ENCODE measurements at regions not wholly inside any gene's neighbourhood (a gene's known extent, or its start where the extent isn't known, plus 50 kb on each side); places are given as distances from the start of the nearest gene placed in this dataset.

GRCh38 chr3:8147711-8148110, 353.9 kb upstream of the LMCD1 start:
- POLR2A ChIA-PET: no interaction called here
- dilution Hi-C loops (cut with MboI; ENCODE audit: extremely low pct_ligation_motif_present, low sequenced_read_pairs): no loop called here
- TF ChIP-seq GATA2 (IDR thresholded peaks at IDR 0.05; ENCODE audit: insufficient read depth, insufficient read length, low read depth, low read length): no peak
- no peak for TF ChIP-seq POLR2AphosphoS5 (IDR thresholded peaks at IDR 0.05; ENCODE audit: insufficient read depth, low read depth, low read length)
- TF ChIP-seq MYC (IDR thresholded peaks at IDR 0.05; ENCODE audit: low read depth, low read length): no peak
- TF ChIP-seq MAX (IDR thresholded peaks at IDR 0.05; ENCODE audit: insufficient read depth, insufficient read length): no peak
- no peak for TF ChIP-seq POLR2A (IDR thresholded peaks at IDR 0.05; ENCODE audit: low read depth, low read length)
- TF ChIP-seq FOS (IDR thresholded peaks at IDR 0.05; ENCODE audit: borderline replicate concordance, insufficient read depth, low read length): no peak
- no peak for TF ChIP-seq JUN (IDR thresholded peaks at IDR 0.05; ENCODE audit: borderline replicate concordance, insufficient read depth, insufficient read length, low read depth)
- TF ChIP-seq, protein P1, sequence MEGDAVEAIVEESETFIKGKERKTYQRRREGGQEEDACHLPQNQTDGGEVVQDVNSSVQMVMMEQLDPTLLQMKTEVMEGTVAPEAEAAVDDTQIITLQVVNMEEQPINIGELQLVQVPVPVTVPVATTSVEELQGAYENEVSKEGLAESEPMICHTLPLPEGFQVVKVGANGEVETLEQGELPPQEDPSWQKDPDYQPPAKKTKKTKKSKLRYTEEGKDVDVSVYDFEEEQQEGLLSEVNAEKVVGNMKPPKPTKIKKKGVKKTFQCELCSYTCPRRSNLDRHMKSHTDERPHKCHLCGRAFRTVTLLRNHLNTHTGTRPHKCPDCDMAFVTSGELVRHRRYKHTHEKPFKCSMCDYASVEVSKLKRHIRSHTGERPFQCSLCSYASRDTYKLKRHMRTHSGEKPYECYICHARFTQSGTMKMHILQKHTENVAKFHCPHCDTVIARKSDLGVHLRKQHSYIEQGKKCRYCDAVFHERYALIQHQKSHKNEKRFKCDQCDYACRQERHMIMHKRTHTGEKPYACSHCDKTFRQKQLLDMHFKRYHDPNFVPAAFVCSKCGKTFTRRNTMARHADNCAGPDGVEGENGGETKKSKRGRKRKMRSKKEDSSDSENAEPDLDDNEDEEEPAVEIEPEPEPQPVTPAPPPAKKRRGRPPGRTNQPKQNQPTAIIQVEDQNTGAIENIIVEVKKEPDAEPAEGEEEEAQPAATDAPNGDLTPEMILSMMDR (IDR thresholded peaks at IDR 0.05; ENCODE audit: extremely low read depth in 1 of 2, insufficient read depth in 1 of 2, low read depth in 1 of 2, low read length in 2 of 2): no peak
- TF ChIP-seq EZH2 (IDR thresholded peaks at IDR 0.05; ENCODE audit: borderline replicate concordance, low read depth, low read length, severe bottlenecking): no peak

More at GRCh38 chr3:8147711-8148110, 353.9 kb upstream of the LMCD1 start:
- H3K79me2 ChIP-seq (ENCODE audit: control insufficient read depth, insufficient read depth, low read length): no peaks in the 10 kb centered on the region
- no peaks in the 10 kb centered on the region for H3K9me3 ChIP-seq (replicated peaks; ENCODE audit: control insufficient read depth, insufficient read depth, low read length)
- no peak overlapping the region for H3K9ac ChIP-seq (replicated peaks; ENCODE audit: extremely low read depth, insufficient read depth, low read length)
- BruUV-seq (replicated peaks): no TSS peak
- no peak overlapping the region for H2AFZ ChIP-seq (ENCODE audit: low read depth, low read length)
- CTCF ChIA-PET: interaction anchor here (1.9 kb wide), 1 partner anchor 10 kb away, joined by 5 read pairs; no protein-coding TSS in a partner anchor
- no peaks in the 10 kb centered on the region for H3K36me3 ChIP-seq (ENCODE audit: control insufficient read depth in 2 of 2, extremely low read depth in 1 of 2, insufficient read depth in 2 of 2, low read length in 2 of 2)
- no peaks in the 10 kb centered on the region for H3K27me3 ChIP-seq (ENCODE audit: control insufficient read depth in 2 of 2, insufficient read depth in 2 of 2, low read length in 2 of 2)
- H4K20me1 ChIP-seq (replicated peaks; ENCODE audit: control insufficient read depth, extremely low read depth, insufficient read depth, low read length): no peaks in the 10 kb centered on the region
- intact Hi-C loops (cut with micrococcal nuclease): no loop called here
- no peak overlapping the region for H3K4me3 ChIP-seq (replicated peaks in 1 of 3; ENCODE audit: insufficient read depth in 1 of 3, low read depth in 1 of 3, low read length in 3 of 3)
- FAIRE-seq: no peak
- no peak overlapping the region for H3K27ac ChIP-seq (ENCODE audit: insufficient read depth, low read depth, low read length)
- no peak for DNase-seq (ENCODE audit: low read depth, low spot score)
- no peaks in the 10 kb centered on the region for H3K9me1 ChIP-seq (replicated peaks; ENCODE audit: control insufficient read depth, extremely low read depth, insufficient read depth, low read length)
- H3K4me1 ChIP-seq (ENCODE audit: control insufficient read depth, extremely low read depth, insufficient read depth, low read length): no peaks in the 10 kb centered on the region
- H3K4me2 ChIP-seq (ENCODE audit: insufficient read depth, low read length): no peak overlapping the region

Measured in endothelial cell of umbilical vein (primary cell).